ENCODE measurements at regions not wholly inside any gene's neighbourhood (a gene's known extent, or its start where the extent isn't known, plus 50 kb on each side); places are given as distances from the start of the nearest gene placed in this dataset.

GRCh38 chr7:85770332-85770731, 583.5 kb upstream of the SEMA3D start:
- Histone ChIP-seq H3K4me2 (ENCODE audit: low read depth, low read length, poor library complexity, severe bottlenecking) (no peak overlapping the region), H3F3A (ENCODE audit: insufficient read depth) (no peaks in the 10 kb centered on the region), H3K9ac (ENCODE audit: low read length) (no peak overlapping the region), H3K27me3 (ENCODE audit: low read length) (no peaks in the 10 kb centered on the region), H2AFZ (ENCODE audit: low read depth, low read length, severe bottlenecking) (no peak overlapping the region), H3K4me3 (ENCODE audit: insufficient read depth, low read length, poor library complexity, severe bottlenecking) (no peak overlapping the region), H3K9me2 (replicated peaks; ENCODE audit: insufficient read depth, low read length) (no peaks in the 10 kb centered on the region), H3K79me2 (ENCODE audit: insufficient read depth, low read length) (no peaks in the 10 kb centered on the region), H3K27ac (ENCODE audit: low read depth, low read length) (no peak overlapping the region), H4K20me1 (ENCODE audit: low read depth, low read length) (no peaks in the 10 kb centered on the region), H3K36me3 (ENCODE audit: low read length) (no peaks in the 10 kb centered on the region), H3K9me3 (ENCODE audit: insufficient read depth, low read length) (no peaks in the 10 kb centered on the region)
- TF ChIP-seq, protein P1, sequence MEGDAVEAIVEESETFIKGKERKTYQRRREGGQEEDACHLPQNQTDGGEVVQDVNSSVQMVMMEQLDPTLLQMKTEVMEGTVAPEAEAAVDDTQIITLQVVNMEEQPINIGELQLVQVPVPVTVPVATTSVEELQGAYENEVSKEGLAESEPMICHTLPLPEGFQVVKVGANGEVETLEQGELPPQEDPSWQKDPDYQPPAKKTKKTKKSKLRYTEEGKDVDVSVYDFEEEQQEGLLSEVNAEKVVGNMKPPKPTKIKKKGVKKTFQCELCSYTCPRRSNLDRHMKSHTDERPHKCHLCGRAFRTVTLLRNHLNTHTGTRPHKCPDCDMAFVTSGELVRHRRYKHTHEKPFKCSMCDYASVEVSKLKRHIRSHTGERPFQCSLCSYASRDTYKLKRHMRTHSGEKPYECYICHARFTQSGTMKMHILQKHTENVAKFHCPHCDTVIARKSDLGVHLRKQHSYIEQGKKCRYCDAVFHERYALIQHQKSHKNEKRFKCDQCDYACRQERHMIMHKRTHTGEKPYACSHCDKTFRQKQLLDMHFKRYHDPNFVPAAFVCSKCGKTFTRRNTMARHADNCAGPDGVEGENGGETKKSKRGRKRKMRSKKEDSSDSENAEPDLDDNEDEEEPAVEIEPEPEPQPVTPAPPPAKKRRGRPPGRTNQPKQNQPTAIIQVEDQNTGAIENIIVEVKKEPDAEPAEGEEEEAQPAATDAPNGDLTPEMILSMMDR (IDR thresholded peaks at IDR 0.05; ENCODE audit: insufficient read depth, low read length, poor library complexity, severe bottlenecking): no peak
- no peak for TF ChIP-seq EZH2phosphoT487 (conservative IDR thresholded peaks at IDR 0.05; ENCODE audit: low read length)

DNA sequence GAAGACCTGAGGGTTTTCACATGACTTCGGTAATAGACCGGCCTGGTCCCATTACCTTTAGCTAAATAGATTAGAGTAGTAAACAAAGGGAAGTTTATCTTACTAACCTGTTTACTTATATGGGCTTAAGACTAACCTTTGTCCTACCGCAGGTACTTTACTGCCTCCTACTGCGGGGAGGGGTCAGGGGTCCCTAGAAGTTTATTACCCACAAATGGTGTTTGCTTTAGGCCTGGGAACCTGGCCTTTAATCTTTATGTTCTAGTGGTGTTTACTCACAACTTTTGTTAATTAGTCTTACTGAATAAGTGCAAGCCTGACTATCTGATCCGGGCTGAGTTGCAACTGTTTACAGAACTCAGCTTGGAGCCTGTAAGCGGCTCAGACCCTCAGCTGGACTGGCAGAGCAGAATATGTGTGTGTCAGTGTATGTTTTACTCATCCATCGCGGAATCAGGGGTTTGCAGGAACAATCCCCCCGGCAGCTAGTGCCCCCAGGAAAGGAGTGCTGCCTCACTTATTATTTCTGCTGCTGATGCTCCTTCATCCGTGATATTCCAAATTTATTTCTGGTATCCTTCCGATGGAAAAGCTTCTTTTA, 578.9 kb upstream of the SEMA3D start:
- Histone ChIP-seq H3K9me2 (replicated peaks; ENCODE audit: insufficient read depth, low read length) (no peaks in the 10 kb centered on the region), H3K27me3 (ENCODE audit: low read length) (no peaks in the 10 kb centered on the region), H2AFZ (ENCODE audit: low read depth, low read length, severe bottlenecking) (no peak overlapping the region), H3K79me2 (ENCODE audit: insufficient read depth, low read length) (no peaks in the 10 kb centered on the region), H3K4me3 (ENCODE audit: insufficient read depth, low read length, poor library complexity, severe bottlenecking) (no peak overlapping the region), H3K36me3 (ENCODE audit: low read length) (no peaks in the 10 kb centered on the region), H3K9me3 (ENCODE audit: insufficient read depth, low read length) (no peaks in the 10 kb centered on the region), H3K4me2 (ENCODE audit: low read depth, low read length, poor library complexity, severe bottlenecking) (no peak overlapping the region), H4K20me1 (ENCODE audit: low read depth, low read length) (no peaks in the 10 kb centered on the region), H3K27ac (ENCODE audit: low read depth, low read length) (no peak overlapping the region), H3F3A (ENCODE audit: insufficient read depth) (no peaks in the 10 kb centered on the region), H3K9ac (ENCODE audit: low read length) (no peak overlapping the region)
- TF ChIP-seq, protein P1 (IDR thresholded peaks at IDR 0.05; ENCODE audit: insufficient read depth, low read length, poor library complexity, severe bottlenecking): no peak
- no peak for TF ChIP-seq EZH2phosphoT487 (conservative IDR thresholded peaks at IDR 0.05; ENCODE audit: low read length)

GRCh38 chr7:85764034-85764433, 577.2 kb upstream of the SEMA3D start:
- Histone ChIP-seq H3K9me2 (replicated peaks; ENCODE audit: insufficient read depth, low read length) (no peaks in the 10 kb centered on the region), H3K79me2 (ENCODE audit: insufficient read depth, low read length) (no peaks in the 10 kb centered on the region), H4K20me1 (ENCODE audit: low read depth, low read length) (no peaks in the 10 kb centered on the region), H3K4me3 (ENCODE audit: insufficient read depth, low read length, poor library complexity, severe bottlenecking) (no peak overlapping the region), H3K27ac (ENCODE audit: low read depth, low read length) (no peak overlapping the region), H3K36me3 (ENCODE audit: low read length) (no peaks in the 10 kb centered on the region), H3F3A (ENCODE audit: insufficient read depth) (no peaks in the 10 kb centered on the region), H3K4me2 (ENCODE audit: low read depth, low read length, poor library complexity, severe bottlenecking) (no peak overlapping the region), H2AFZ (ENCODE audit: low read depth, low read length, severe bottlenecking) (no peak overlapping the region), H3K9me3 (ENCODE audit: insufficient read depth, low read length) (no peaks in the 10 kb centered on the region), H3K9ac (ENCODE audit: low read length) (no peak overlapping the region), H3K27me3 (ENCODE audit: low read length) (no peaks in the 10 kb centered on the region)
- TF ChIP-seq, protein P1 (IDR thresholded peaks at IDR 0.05; ENCODE audit: insufficient read depth, low read length, poor library complexity, severe bottlenecking): no peak
- no peak for TF ChIP-seq EZH2phosphoT487 (conservative IDR thresholded peaks at IDR 0.05; ENCODE audit: low read length)

All from SU-DHL-6 (cell line).